ENCODE measurements at regions not wholly inside any gene's neighbourhood (a gene's known extent, or its start where the extent isn't known, plus 50 kb on each side); places are given as distances from the start of the nearest gene placed in this dataset.

DNA sequence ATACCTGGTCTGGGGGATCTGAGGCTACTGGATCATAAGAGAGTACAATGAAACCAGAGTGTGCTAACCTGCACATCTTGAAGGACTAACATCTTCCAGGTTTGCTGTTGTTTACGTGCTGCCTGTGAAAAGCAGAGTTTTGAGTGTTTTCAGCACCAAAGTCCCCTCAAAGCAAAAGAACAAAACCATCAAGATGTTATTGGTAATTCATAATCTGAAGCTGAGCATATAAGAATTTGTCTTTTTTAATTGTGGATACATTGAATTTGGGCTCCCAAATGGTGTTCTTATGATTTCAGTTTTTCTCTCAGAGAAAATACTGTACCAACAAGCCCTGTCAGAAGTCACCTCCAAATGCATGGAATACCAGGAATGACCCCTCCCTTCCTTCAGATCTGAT, 110.2 kb downstream of the BTG1 start:
- TF ChIP-seq, protein P1, sequence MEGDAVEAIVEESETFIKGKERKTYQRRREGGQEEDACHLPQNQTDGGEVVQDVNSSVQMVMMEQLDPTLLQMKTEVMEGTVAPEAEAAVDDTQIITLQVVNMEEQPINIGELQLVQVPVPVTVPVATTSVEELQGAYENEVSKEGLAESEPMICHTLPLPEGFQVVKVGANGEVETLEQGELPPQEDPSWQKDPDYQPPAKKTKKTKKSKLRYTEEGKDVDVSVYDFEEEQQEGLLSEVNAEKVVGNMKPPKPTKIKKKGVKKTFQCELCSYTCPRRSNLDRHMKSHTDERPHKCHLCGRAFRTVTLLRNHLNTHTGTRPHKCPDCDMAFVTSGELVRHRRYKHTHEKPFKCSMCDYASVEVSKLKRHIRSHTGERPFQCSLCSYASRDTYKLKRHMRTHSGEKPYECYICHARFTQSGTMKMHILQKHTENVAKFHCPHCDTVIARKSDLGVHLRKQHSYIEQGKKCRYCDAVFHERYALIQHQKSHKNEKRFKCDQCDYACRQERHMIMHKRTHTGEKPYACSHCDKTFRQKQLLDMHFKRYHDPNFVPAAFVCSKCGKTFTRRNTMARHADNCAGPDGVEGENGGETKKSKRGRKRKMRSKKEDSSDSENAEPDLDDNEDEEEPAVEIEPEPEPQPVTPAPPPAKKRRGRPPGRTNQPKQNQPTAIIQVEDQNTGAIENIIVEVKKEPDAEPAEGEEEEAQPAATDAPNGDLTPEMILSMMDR (IDR thresholded peaks at IDR 0.05; ENCODE audit: poor library complexity) = no peak
- TF ChIP-seq EZH2 (IDR thresholded peaks at IDR 0.05; ENCODE audit: borderline replicate concordance) = no peak
- TF ChIP-seq EZH2phosphoT487 (IDR thresholded peaks at IDR 0.05; ENCODE audit: low read depth, severe bottlenecking, unreplicated experiment) = no peak

Data from hepatocyte (in vitro differentiated cells).